Activated CD4-positive, alpha-beta memory T cell treated with anti-CD3 and anti-CD28 coated beads, Interleukin-2, amount 10 ng/mL, durations not matched to agents 7 days and 5 days (primary cell): ENCODE measurements at regions not wholly inside any gene's neighbourhood (a gene's known extent, or its start where the extent isn't known, plus 50 kb on each side); places are given as distances from the start of the nearest gene placed in this dataset.
A peak's percentile ranks its signal among the peaks of the same experiment; 100 is the strongest.

ENCODE experiments used
- CTCF ChIA-PET: fragments of 350-600 bp; sonication (Branson Sonifier 250); formaldehyde crosslinking; loops from one replicate; lab custom pipeline; 2021; ENCODE audit warnings: antibody characterized with exemption, inconsistent platforms; lab: Charles Lee
- POLR2A ChIA-PET: fragments of 350-600 bp; sonication (Branson Sonifier 250); formaldehyde crosslinking; loops from one replicate; lab custom pipeline; 2021; ENCODE audit warnings: antibody characterized with exemption; lab: Charles Lee
- DNase-seq: peaks from one replicate; pipeline ENCODE4 v3.0.0-alpha.2; 2020
- H3K27ac Mint-ChIP-seq: one replicate; pipeline ENCODE4 v1.8.0; 2021; ENCODE audit warnings: mild to moderate bottlenecking, mixed read lengths
- H3K27me3 Mint-ChIP-seq: one replicate; pipeline ENCODE4 v1.8.0; 2021; ENCODE audit warnings: mixed read lengths
- H3K36me3 Mint-ChIP-seq: one replicate; pipeline ENCODE4 v1.8.0; 2021; ENCODE audit warnings: low read depth, mixed read lengths
- H3K4me1 Mint-ChIP-seq: one replicate; pipeline ENCODE4 v1.8.0; 2021; ENCODE audit warnings: mixed read lengths
- H3K4me3 Mint-ChIP-seq: one replicate; pipeline ENCODE4 v1.8.0; 2021; ENCODE audit warnings: mild to moderate bottlenecking, mixed read lengths
- H3K9me3 Mint-ChIP-seq: one replicate; pipeline ENCODE4 v1.8.0; 2021; ENCODE audit warnings: mixed read lengths

DNA sequence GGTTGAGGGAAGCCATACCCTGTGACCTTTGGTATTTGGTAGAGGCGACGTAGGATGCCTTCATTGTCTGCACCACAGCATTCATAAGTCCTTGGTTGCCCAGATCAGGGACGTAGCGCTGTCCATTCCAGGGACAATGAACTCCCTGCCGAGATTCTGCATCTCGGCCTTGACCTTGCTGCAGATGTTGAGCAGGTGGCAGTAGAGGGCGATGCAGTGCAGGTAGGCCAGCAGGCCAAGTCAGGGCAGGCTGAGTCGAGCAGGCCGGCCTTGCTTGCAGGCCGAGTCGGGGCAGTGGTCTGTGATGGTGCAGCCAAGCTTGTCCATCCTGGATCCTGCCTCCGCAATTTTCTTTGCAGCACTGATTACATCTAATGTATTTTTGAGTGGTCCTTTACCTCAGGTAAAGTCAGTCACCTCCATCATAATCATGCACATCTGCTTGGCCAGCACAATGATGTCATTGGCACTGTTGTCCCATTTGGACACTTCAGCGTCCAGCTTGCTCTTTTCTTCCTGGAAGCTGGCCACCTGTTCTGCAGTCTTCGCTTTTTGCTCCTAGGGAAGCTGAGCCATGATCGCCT lies 93.4 kb upstream of the CCDC112 start:
- Mint-ChIP-seq H3K27ac (no peak overlapping the region), H3K4me1 (no peaks in the 10 kb centered on the region), H3K4me3 (no peak overlapping the region), H3K9me3 (no peaks in the 10 kb centered on the region), H3K36me3 (no peaks in the 10 kb centered on the region), H3K27me3 (peaks cover 5% of the 10 kb centered on the region)
- ChIA-PET CTCF (no interaction called here), POLR2A (no interaction called here)
- no peak for DNase-seq

DNA sequence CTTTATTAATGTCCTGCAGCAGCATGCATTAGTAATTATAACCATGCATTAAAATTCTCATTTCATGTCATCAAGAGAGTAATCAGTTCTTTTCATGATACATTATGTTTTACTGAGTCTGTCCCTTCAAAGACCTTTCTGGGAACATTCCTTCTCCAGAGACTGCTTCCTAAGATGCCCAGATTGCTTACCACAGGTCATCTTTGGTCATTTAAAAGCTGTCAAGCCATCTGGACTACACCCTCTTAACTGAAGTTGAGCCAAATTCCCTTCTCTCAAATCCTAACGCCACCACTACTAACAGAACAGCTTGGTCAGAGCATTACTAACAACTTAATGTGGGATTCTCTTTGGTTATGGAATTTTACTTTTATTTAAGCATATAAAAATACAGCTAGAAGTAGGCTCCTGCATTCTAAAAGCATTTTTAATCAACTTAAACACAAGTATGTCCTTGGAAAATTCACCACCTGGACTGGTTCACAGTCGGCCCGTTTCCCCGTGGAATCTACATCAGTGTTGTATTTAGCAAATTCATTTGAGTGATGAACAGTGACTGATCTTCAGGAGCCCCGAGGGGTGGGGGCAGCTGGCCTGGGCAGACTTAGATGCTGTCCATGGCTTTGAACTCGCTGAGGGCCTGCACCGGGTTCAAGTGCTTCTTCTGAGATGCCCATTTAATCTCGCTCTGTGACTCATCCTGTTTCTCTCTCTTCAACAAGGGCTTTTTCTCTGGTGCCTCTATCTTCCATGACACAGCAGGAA lies 92.8 kb upstream of the CCDC112 start:
- Mint-ChIP-seq H3K9me3 (no peaks in the 10 kb centered on the region), H3K4me3 (no peak overlapping the region), H3K27ac (no peak overlapping the region), H3K4me1 (no peaks in the 10 kb centered on the region), H3K36me3 (no peaks in the 10 kb centered on the region), H3K27me3 (peaks cover 5% of the 10 kb centered on the region)
- DNase-seq, result no peak
- ChIA-PET CTCF (no interaction called here), POLR2A (no interaction called here)

DNA sequence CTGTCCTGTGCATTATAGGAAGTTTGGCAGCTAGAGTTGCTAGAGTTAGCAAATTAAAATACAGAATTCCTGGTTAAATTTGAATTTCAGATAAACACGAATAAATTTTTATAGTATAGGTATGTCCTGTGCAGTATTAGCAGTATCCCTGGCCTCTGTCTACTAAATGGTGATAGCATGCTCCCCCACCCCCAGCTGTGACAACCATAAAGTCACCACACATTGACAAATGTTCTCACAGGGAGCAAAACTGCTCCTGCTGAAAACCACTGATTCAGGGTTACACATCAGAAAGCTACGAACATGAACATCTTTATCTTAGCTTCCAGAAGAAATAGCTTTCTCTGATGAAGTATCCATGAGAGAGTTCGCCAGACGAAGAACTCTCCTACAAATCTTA lies 91.8 kb upstream of the CCDC112 start:
- Mint-ChIP-seq H3K4me1 (no peaks in the 10 kb centered on the region), H3K27me3 (peaks cover 5% of the 10 kb centered on the region), H3K9me3 (no peaks in the 10 kb centered on the region), H3K27ac (no peak overlapping the region), H3K36me3 (no peaks in the 10 kb centered on the region), H3K4me3 (no peak overlapping the region)
- CTCF ChIA-PET, result no interaction called here
- POLR2A ChIA-PET, result no interaction called here
- DNase-seq, result no peak

DNA sequence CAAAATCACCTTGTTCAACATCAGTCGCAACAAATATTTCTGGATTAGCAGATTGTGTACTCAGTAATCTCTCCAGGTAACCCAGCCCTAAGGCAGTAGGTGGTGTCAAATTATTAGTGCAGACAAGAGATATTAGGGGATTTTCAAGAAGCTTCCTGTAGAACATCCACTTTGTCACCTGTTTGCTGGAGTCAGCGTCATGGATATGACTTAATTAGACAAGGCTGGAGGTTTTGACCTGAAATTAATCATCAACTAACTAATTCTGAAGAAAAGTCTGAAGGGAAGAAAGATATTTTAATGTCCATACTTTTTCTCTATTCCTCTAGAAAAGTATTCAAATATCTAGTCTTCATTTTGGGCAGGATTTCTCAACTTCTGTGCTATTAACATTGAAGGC lies 91.4 kb upstream of the CCDC112 start:
- Mint-ChIP-seq H3K27me3 (peaks cover 5% of the 10 kb centered on the region), H3K36me3 (no peaks in the 10 kb centered on the region), H3K4me1 (no peaks in the 10 kb centered on the region), H3K9me3 (no peaks in the 10 kb centered on the region), H3K27ac (no peak overlapping the region), H3K4me3 (no peak overlapping the region)
- CTCF ChIA-PET, result no interaction called here
- DNase-seq, result no peak
- POLR2A ChIA-PET, result no interaction called here

DNA sequence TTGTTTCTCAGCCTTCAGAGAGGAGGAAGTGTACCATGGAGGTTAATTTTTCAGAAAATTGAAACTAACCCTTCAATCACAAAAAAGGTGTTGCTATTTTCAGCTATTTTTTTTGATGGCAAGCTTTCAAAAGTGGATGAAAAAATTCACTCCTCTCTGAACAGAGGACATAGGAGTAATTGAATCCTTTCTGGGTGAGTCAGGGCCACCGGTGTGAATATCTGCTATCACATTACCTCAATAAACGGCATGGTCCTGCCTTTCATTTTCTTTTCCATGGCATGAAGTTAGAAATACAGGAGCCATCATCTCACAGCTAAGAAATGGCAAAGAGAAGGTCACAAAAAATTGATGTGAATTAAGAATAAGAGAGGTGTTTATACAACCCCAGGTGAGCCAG lies 90.2 kb upstream of the CCDC112 start:
- Mint-ChIP-seq H3K9me3 (no peaks in the 10 kb centered on the region), H3K27ac (no peak overlapping the region), H3K4me1 (no peaks in the 10 kb centered on the region), H3K4me3 (no peak overlapping the region), H3K27me3 (peaks cover 1% of the 10 kb centered on the region), H3K36me3 (no peaks in the 10 kb centered on the region)
- POLR2A ChIA-PET, result no interaction called here
- DNase-seq, result no peak
- CTCF ChIA-PET, result no interaction called here

DNA sequence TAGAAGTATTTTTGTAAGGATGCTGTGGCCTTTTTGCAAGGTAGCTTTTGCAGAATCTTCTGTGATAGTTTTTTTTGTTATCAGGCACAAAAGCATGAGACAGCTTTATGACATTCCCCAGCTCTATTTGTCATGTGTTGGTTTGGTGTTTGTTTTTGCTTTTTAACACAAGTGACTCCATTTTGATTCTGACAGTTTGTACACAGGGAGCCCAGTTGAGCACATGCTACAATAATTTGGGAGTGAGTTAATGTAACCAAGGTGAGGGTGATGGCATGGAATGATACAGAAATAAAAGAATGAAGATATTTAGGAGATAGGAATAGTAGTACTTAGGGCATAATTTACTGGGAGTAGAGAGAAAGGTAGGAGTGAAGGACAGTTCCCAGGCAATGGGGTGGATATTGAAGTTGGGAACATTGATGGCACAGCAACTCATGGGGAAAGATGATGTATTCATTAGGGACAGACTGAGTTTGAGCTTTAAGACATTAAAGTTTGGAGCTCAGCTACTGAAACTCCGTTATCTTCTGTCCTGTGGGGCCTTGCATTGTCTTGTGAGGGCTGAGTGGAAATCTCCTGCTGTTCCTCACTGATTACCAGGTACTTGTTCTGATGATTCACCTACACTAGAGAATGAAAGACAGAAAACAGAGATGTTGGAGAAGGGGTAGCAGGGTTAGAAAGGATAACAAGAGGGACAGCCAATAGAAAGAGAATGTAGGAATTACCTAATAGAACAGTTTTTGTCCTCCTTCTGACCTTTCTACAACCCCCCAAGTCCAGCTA lies 88.3 kb upstream of the CCDC112 start:
- ChIA-PET CTCF (interaction anchor here (0.6 kb wide), 1 partner anchor 190 kb away, joined by 4 read pairs; no protein-coding TSS in a partner anchor), POLR2A (no interaction called here)
- no peaks in the 10 kb centered on the region for H3K9me3 Mint-ChIP-seq
- H3K36me3 Mint-ChIP-seq, result no peaks in the 10 kb centered on the region
- no peak overlapping the region for H3K27ac Mint-ChIP-seq
- no peak for DNase-seq
- no peak overlapping the region for H3K4me3 Mint-ChIP-seq
- peaks cover 4% of the 10 kb centered on the region for H3K4me1 Mint-ChIP-seq
- H3K27me3 Mint-ChIP-seq, result peaks cover 1% of the 10 kb centered on the region

DNA sequence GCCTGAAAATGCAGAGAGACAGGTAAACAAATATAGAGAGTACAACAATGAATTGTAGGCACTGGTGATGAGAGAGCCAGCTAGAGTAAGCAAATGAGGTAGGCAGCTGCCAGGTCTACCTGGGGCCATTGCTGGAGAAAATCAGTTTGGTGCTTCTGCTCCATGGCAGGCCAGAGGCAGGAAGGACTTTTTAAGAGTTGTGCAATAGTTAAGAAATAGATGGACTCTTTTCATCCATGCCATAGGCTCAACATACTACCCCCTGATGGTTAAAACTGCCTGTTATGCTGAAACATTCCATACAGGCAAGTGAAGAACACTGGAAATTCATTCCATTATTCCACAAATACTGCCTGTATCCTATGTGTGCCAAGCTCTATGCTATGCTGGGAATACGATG lies 86.5 kb upstream of the CCDC112 start:
- no peaks in the 10 kb centered on the region for H3K36me3 Mint-ChIP-seq
- H3K27ac Mint-ChIP-seq, result no peak overlapping the region
- POLR2A ChIA-PET, result no interaction called here
- H3K9me3 Mint-ChIP-seq, result no peaks in the 10 kb centered on the region
- DNase-seq, result no peak
- CTCF ChIA-PET, result interaction anchor here (0.7 kb wide), 1 partner anchor 252 kb away, joined by 3 read pairs; no protein-coding TSS in a partner anchor
- H3K27me3 Mint-ChIP-seq, result no peaks in the 10 kb centered on the region
- H3K4me1 Mint-ChIP-seq, result peaks cover 21% of the 10 kb centered on the region
- no peak overlapping the region for H3K4me3 Mint-ChIP-seq

DNA sequence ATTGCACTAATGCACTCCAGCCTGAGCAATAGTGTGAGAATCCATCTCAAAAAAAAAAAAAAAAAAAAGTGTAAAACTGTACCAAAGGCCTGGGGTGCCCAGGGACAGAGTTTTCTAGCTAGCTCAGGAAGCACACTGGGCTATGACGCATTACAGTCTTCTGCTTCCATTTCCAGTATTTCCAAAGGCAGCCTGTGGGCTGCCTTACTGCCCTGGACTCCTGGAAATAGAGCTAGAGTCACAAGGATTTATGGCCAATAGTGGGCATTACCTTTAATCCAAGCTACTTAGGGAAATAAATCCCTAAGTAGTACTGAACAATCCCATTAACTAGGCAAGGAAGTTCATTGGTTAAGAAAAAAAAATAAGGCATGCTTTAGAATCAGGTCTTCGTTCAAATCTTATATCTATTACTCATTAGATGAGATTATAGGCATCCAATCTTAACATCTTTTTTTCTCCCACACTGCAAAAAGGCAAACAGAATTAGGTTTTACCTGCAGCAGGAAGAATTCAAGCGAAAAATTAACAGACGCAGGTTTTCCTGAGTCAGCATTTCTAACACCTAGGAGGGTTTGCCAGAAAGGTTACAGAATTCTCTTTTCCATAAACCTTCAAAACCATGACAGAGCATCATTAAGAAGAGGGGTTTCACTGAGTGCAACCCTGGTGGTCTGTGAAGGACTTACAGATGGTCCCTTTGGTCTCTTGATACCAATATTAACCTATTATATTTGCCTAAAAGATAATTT lies 85.6 kb upstream of the CCDC112 start:
- Mint-ChIP-seq H3K9me3 (no peaks in the 10 kb centered on the region), H3K36me3 (no peaks in the 10 kb centered on the region), H3K4me3 (no peak overlapping the region), H3K27me3 (no peaks in the 10 kb centered on the region), H3K4me1 (peaks cover 30% of the 10 kb centered on the region), H3K27ac (no peak overlapping the region)
- DNase-seq, result no peak
- ChIA-PET CTCF (interaction anchor here (2.9 kb wide), 1 partner anchor 192 kb away, joined by 13 read pairs; no protein-coding TSS in a partner anchor), POLR2A (no interaction called here)

DNA sequence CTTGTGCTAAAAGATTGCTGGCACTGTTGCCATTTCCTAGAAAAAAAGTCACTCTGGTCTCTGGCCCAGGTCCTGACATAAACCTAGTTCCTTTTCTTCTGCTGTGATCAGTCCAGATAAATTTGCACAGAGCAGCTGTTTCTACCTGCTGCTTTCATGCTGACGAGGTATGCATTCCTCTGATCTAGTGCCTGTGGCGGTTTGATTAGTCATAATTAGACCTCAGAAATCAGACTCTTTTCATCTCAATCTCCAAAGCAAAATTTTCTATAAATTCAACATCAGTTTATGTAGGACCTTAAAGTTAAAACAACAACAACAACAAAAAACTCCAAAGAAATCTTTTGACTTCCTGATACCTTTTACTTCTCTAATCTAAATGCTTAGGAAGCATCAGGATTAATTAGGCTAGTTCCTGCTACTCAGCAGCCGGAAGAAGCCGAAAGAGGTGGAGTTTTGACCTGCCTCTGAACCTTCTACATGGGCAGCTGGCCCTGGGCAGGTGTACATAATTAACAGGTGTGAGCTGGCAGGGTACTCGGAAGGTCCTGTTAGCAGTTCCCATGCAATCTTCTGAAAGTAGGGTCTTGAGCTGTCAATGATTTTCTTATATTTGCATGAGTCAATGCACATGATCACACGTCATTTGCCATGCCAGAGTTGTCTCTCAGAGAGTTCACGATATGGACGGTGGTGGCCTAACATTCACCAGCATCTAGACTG lies 83.3 kb upstream of the CCDC112 start:
- peaks cover 33% of the 10 kb centered on the region for H3K4me1 Mint-ChIP-seq
- no peaks in the 10 kb centered on the region for H3K36me3 Mint-ChIP-seq
- ChIA-PET POLR2A (interaction anchor here (1.2 kb wide), 1 partner anchor 164 kb away, joined by 4 read pairs; no protein-coding TSS in a partner anchor), CTCF (interaction anchor here (2.9 kb wide), 1 partner anchor 195 kb away, joined by 13 read pairs; no protein-coding TSS in a partner anchor)
- no peaks in the 10 kb centered on the region for H3K9me3 Mint-ChIP-seq
- no peak overlapping the region for H3K4me3 Mint-ChIP-seq
- peak; percentile 25 for DNase-seq
- no peaks in the 10 kb centered on the region for H3K27me3 Mint-ChIP-seq
- H3K27ac Mint-ChIP-seq, result peak overlapping the region; percentile 17

DNA sequence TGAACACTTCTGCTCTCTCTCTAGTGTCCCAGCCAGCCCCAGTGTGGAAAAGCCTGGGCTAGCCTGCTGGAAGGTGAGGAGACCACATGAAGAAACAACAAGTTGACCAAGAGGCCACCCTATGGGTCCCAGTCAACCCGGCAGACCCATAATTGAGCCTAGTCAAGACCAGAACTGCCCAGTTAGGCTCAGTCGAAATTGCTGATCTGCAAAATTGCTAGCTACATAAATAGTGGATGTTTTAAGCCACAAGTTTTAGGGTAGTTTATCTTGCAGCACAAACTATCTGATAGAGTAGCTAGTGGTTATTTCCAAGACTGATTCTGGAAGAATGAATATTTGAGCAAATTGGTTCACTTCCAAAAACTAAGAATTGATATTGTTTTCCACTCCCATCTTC lies 82.3 kb upstream of the CCDC112 start:
- Mint-ChIP-seq H3K9me3 (no peaks in the 10 kb centered on the region), H3K27ac (no peak overlapping the region), H3K36me3 (no peaks in the 10 kb centered on the region), H3K4me1 (peaks cover 33% of the 10 kb centered on the region), H3K27me3 (no peaks in the 10 kb centered on the region), H3K4me3 (no peak overlapping the region)
- POLR2A ChIA-PET, result interaction anchor here (1.2 to 1.7 kb wide), 2 partner anchors 165 kb away, joined by 4 to 7 read pairs; partner anchors contain the start of gene FEM1C
- CTCF ChIA-PET, result interaction anchor here (2.9 kb wide), 1 partner anchor 196 kb away, joined by 13 read pairs; no protein-coding TSS in a partner anchor
- DNase-seq, result no peak

DNA sequence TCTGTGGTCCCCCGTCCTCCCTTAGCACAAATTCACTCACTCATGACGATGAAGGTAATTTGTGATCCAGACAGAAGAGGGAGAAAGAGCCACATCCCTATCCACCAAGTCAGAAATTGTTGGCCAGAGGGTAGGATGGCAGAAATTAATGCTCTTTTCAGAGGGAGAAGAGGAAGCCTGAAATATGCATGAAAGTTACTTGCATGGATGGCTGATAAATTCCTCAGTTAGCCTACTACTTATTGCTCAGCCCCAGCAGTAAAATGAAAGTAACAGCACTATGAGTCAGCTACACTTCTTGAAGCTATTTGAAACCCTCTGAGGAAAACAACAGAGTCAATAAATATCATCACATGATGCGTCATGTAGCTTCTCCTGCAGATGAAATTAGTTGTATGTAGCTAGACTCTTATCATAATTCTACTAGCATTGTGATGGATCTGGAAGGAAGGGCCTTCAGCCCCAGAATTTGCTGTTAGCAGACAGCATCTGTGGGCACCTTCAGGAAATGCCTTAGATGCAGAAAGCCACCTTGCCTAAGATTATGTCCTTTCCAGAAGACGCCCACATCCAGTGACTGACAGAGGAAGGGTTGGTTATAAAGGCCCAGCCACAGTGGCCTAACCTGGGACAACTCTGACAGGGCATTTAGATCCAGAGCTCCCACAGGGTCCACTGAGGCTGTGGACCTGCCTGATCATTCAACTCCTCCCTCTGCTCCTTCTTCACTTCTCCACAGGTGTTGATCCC lies 81.2 kb upstream of the CCDC112 start:
- CTCF ChIA-PET, result interaction anchor here (1.3 to 1.4 kb wide), 3 partner anchors 42 to 280 kb away, joined by 3 to 4 read pairs (median 3); no protein-coding TSS in a partner anchor
- no peak overlapping the region for H3K4me3 Mint-ChIP-seq
- H3K4me1 Mint-ChIP-seq, result peaks cover 33% of the 10 kb centered on the region
- no peaks in the 10 kb centered on the region for H3K27me3 Mint-ChIP-seq
- no peaks in the 10 kb centered on the region for H3K36me3 Mint-ChIP-seq
- peak; percentile 18 for DNase-seq
- H3K27ac Mint-ChIP-seq, result no peak overlapping the region
- no peaks in the 10 kb centered on the region for H3K9me3 Mint-ChIP-seq
- POLR2A ChIA-PET, result interaction anchor here (1.7 kb wide), 1 partner anchor 166 kb away, joined by 7 read pairs; the partner anchor contains the start of gene FEM1C
